Osteoblast (primary cell): ENCODE measurements at regions not wholly inside any gene's neighbourhood (a gene's known extent, or its start where the extent isn't known, plus 50 kb on each side); places are given as distances from the start of the nearest gene placed in this dataset.

Experiments
- DNase-seq: peaks from one replicate; pipeline ENCODE4 v3.0.0; 2011; ENCODE audit warnings: low spot score, mixed read lengths; ENCODE audit not compliant: insufficient read length; ENCODE audit errors: missing footprints
- H2AFZ ChIP-seq: 2 replicates; pipeline ENCODE4 v1.6.0; 2011; ENCODE audit warnings: mild to moderate bottlenecking, low read length
- H3K27ac ChIP-seq: 2 replicates; pipeline ENCODE4 v1.5.1; 2011; ENCODE audit warnings: mild to moderate bottlenecking, low read depth, low read length, moderate library complexity
- H3K27me3 ChIP-seq: 2 replicates; pipeline ENCODE4 v1.6.0; 2012; ENCODE audit warnings: mild to moderate bottlenecking, control low read depth, inconsistent platforms, low read length, moderate library complexity; ENCODE audit not compliant: insufficient read depth
- H3K36me3 ChIP-seq: 2 replicates; pipeline ENCODE4 v1.5.1; 2011; ENCODE audit warnings: mild to moderate bottlenecking, low read length, control low read depth, moderate library complexity; ENCODE audit not compliant: insufficient read depth
- H3K4me1 ChIP-seq: 2 replicates; pipeline ENCODE4 v1.5.1; 2011; ENCODE audit warnings: mild to moderate bottlenecking, low read length, control low read depth, moderate library complexity; ENCODE audit not compliant: insufficient read depth
- H3K4me2 ChIP-seq: 2 replicates; pipeline ENCODE4 v1.6.0; 2011; ENCODE audit warnings: mild to moderate bottlenecking, low read length; ENCODE audit not compliant: insufficient read depth
- H3K4me3 ChIP-seq: fragments of 200-600 bp; sonication (generic); 3 replicates; pipeline ENCODE4 v1.5.1; 2012; ENCODE audit warnings: mild to moderate bottlenecking, low read length, inconsistent platforms; ENCODE audit not compliant: insufficient read depth
- H3K79me2 ChIP-seq: 2 replicates; pipeline ENCODE4 v1.6.0; 2012; ENCODE audit warnings: mild to moderate bottlenecking, low read length, control low read depth, inconsistent platforms; ENCODE audit not compliant: insufficient read depth
- H3K9me3 ChIP-seq: 2 replicates; pipeline ENCODE4 v1.5.1; 2011; ENCODE audit warnings: low read depth, low read length, control low read depth
- H4K20me1 ChIP-seq: 2 replicates; pipeline ENCODE4 v1.6.0; 2012; ENCODE audit warnings: mild to moderate bottlenecking, low read length, control low read depth; ENCODE audit not compliant: insufficient read depth
- CTCF ChIP-seq: IDR thresholded peaks from 2 replicates; pipeline ENCODE4 v1.5.1; 2011; ENCODE audit warnings: mild to moderate bottlenecking, low read depth, low read length, moderate library complexity; ENCODE audit errors: extremely low read depth

GRCh38 chr3:34364335-34364734 is 565.9 kb downstream of the PDCD6IP start:
- no peaks in the 10 kb centered on the region for H3K9me3 ChIP-seq
- H3K79me2 ChIP-seq: no peaks in the 10 kb centered on the region
- H3K27me3 ChIP-seq: no peaks in the 10 kb centered on the region
- H3K4me2 ChIP-seq: no peak overlapping the region
- H3K4me1 ChIP-seq: no peaks in the 10 kb centered on the region
- no peak overlapping the region for H3K4me3 ChIP-seq
- H3K27ac ChIP-seq: no peak overlapping the region
- no peak for DNase-seq
- H2AFZ ChIP-seq: no peak overlapping the region
- no peaks in the 10 kb centered on the region for H4K20me1 ChIP-seq
- no peaks in the 10 kb centered on the region for H3K36me3 ChIP-seq
- TF ChIP-seq CTCF: no peak

- no peak overlapping the region for H2AFZ ChIP-seq
- H3K4me1 ChIP-seq: no peaks in the 10 kb centered on the region
Measured at GRCh38 chr3:34365231-34365630, 566.8 kb downstream of the PDCD6IP start.

GRCh38 chr3:34365771-34366170 is 567.3 kb downstream of the PDCD6IP start:
- no peak for TF ChIP-seq CTCF
- Histone ChIP-seq H2AFZ (no peak overlapping the region), H3K4me2 (no peak overlapping the region)

More at GRCh38 chr3:34365231-34365630, 566.8 kb downstream of the PDCD6IP start:
- Histone ChIP-seq H3K36me3 (no peaks in the 10 kb centered on the region), H3K79me2 (no peaks in the 10 kb centered on the region), H3K27ac (no peak overlapping the region), H3K27me3 (no peaks in the 10 kb centered on the region), H3K4me2 (no peak overlapping the region), H3K9me3 (no peaks in the 10 kb centered on the region), H3K4me3 (no peak overlapping the region), H4K20me1 (no peaks in the 10 kb centered on the region)
- TF ChIP-seq CTCF: no peak
- no peak for DNase-seq

GRCh38 chr3:34367521-34367920 is 569.1 kb downstream of the PDCD6IP start:
- Histone ChIP-seq H4K20me1 (no peaks in the 10 kb centered on the region), H3K9me3 (no peaks in the 10 kb centered on the region), H3K4me3 (no peak overlapping the region), H3K27ac (no peak overlapping the region), H3K79me2 (no peaks in the 10 kb centered on the region), H3K36me3 (no peaks in the 10 kb centered on the region), H3K4me1 (no peaks in the 10 kb centered on the region), H3K4me2 (no peak overlapping the region), H2AFZ (no peak overlapping the region), H3K27me3 (no peaks in the 10 kb centered on the region)
- no peak for TF ChIP-seq CTCF
- DNase-seq: no peak

More at GRCh38 chr3:34365771-34366170, 567.3 kb downstream of the PDCD6IP start:
- Histone ChIP-seq H4K20me1 (no peaks in the 10 kb centered on the region), H3K27ac (no peak overlapping the region), H3K36me3 (no peaks in the 10 kb centered on the region), H3K9me3 (no peaks in the 10 kb centered on the region), H3K4me3 (no peak overlapping the region), H3K27me3 (no peaks in the 10 kb centered on the region), H3K4me1 (no peaks in the 10 kb centered on the region), H3K79me2 (no peaks in the 10 kb centered on the region)
- no peak for DNase-seq
